GM21423 (cell line): ENCODE measurements at regions not wholly inside any gene's neighbourhood (a gene's known extent, or its start where the extent isn't known, plus 50 kb on each side); places are given as distances from the start of the nearest gene placed in this dataset.

Source experiments
- ATAC-seq: cut with Tn5 transposase; IDR thresholded peaks from one replicate; pipeline ENCODE4 v1.9.1; 2021; ENCODE audit warnings: mild to moderate bottlenecking, moderate library complexity; ENCODE audit not compliant: unreplicated experiment

DNA sequence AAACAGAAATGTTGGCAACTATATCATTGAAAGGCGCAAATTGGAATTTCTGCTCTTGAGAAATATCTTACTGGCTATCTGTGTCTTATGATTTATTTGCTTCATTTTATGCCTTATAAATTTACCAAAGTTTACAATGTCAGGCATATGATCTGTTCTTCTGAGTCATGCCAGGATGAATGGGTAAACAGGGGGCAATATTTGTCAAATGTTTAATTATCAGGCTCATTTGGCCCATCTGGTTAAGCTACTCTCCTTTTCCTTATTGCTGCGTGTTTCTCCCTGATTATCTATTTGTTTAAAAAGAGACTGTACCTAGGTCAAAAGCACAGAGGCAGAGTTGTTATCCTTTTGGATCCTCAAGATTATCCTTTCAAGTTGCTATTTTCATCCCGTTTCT, 903.8 kb upstream of the PCDH10 start:
- no peak for ATAC-seq

DNA sequence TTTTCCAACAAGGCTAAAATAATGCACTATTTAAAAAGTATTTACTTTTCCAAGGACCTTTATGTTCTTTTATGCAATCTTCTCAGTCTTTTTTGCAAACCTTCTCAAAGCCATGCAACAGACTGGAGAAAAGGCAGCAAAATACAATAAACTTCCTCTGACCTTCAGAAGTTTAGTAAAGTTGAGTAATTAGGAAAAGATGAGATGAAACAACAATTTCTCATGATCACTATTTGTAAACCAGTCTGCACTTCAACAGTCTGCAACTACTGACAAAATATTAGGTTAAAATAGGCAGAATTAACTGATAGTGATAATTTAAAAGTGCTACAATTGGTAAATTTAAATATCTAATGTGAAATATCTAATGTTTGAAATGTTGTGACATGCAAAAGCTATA, 884.9 kb upstream of the PCDH10 start:
- no peak for ATAC-seq

DNA sequence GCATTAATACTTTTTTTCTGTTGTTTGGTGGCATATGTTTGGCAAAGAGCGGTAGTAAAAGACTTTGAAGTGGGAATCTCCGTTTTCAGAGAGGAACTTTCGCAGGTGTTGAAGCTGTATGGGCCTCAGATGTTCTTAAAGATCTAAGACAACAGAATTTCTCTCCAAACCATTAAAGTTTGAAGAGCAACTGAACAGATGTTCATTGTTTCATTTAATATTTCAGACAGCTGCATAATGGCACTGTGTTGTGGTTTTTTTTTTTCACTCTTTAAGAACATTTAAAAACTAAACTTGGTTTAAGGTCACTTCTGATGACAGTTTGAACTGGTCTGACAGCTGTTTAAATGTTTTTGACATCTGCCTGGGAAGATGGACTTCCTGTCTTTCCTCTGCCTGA, 882.7 kb upstream of the PCDH10 start:
- no peak for ATAC-seq

DNA sequence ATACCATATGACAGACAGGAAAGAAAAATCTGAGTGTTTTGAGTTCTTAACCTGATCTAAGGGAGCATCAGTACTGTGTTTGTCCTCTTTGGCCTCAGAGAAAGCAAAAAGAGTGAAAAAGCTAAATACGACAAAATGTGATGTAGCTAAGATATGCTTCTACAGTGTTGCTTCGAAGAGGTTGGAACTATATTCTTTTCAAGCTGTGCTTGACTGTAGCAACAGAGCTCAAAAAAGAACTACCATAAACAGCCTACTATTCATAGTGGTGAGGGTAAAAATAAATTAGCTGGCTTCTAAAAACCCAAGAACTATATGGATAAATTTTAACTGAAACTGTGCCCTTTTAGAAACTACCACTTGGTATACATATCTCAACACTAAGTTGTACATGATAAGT, 881.8 kb upstream of the PCDH10 start:
- ATAC-seq: no peak

DNA sequence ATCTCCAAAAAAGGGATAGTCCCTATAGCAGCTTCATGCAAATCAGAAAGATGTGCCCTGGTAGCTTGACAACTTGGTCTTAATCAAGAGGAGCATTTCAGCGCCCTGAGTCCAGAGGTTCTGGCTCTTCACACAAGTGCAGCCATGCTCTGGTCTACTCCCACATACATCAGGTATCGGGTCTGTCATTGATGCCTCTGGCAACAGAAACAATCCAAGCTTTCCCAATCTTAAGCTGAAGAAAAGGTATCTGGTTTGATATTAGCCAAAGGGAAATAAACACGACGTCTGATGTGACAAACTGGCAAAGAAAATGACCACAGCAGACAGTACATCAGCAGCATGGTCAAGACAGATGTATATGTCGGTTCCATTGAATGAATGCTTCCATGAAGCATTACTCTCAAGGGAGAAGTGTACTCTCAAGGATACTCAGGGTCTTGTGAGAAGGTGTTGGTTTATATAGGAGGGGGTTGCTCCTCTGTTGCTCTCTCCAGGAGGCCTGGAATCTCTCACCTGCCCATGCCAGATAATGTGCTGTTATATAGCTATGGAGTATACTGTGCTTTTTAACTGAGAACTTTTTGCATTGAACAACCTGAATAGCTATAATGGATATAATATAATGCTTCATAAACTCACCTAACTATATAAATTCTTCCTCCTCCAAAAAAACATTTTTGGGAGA, 879.6 kb upstream of the PCDH10 start:
- no peak for ATAC-seq

DNA sequence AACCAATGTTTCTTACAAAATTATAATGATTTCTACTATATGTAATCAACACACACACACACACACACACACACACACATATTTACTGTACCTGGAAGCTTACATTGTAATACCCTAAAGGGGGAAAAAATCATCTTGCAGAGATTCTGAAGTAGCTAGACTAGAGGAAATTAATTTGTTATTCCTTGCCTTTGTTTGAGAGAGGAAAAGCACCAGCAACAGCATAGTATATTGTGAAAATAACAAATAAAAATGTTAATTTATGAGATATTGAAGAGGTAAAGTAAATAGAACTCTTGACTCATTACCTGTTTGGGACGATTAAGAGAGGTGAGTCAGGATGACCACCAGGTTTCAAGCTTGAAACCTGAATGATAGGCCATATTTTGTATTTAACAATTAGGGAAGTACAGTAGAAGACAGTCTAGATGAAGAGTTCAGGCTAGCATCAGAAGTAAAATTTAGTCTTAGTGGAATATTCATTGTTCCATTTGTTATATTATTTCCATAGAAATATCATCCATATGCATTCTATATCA, 873.4 kb upstream of the PCDH10 start:
- no peak for ATAC-seq

DNA sequence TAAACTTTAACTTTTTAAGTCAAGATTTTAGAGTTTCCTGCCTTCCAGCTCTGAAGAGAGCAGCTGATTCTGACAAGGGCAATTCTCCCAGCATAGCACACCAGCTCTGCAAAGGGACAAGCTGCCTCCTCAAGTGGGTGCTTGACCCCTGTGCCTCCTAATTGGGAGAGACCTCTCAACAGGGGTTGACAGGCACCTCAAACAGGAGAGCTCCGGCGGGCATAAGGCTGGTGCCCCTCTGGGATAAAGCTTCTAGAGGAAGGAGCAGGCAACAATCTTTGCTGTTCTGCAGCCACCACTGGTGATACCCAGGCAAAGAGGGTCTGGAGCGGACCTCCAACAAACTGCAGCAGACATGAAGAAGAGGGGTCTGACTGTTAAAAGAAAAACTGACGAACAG, 872.9 kb upstream of the PCDH10 start:
- ATAC-seq: no peak

DNA sequence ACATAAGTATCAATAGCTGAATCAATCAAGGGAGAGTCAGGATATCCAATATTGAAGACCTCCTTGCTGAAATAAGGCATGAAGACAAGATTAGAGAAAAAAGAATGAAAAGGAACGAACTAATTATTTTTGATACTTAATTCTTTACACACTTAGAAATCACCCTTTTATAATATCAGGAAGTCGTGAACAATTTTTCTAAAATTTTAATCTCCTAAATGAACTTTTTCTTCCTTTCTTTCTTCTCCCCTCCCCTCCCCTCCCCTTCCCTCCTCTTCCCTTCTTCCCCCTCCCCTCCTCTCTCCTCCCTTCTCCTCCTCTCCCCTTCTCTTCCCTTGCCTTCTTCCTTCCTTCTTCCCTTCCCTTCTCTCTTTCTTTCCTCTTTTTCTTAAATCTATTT, 872.1 kb upstream of the PCDH10 start:
- ATAC-seq: no peak

DNA sequence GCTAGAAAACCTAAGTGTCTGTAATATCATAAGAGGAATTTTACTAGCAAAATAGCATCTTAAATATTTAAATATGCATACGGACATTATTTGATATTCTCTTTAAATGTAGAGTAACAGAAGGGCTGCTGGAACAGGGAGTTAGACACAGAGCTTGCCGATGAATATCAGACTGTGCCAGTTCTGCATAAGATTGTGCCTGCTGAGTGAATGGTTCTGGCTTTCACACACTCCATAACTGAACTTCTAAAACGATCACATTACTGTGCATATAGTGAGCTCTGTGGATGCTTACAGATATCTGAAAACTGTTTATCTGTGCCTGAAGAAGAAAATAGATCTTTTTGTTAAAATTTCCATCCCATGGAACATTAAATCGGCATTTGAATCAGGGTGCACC, 867.4 kb upstream of the PCDH10 start:
- no peak for ATAC-seq

DNA sequence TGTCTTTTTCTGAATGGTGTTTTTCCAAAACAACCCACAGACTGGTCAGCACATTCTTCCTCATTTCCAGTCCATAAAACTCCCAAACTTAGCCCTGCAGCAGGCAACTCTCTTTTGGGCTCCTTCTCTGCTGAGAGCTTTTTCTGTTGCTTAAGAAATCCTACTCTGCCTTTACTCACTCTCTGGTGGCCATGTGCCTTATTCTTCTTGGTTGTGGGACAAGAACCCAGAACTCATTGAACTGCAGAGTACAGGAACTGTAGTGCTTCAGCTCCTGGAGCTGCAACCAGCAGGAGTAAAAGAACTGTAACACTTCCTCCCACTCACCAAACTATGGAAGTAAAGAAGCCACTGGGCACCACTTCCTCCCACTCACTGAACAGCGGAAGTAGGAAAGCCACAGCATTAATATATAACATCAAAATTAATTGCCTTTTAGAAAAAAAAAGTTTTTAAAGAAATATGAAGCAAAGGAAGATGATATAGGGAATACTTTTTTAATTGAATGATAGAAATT, 864.1 kb upstream of the PCDH10 start:
- ATAC-seq: no peak

DNA sequence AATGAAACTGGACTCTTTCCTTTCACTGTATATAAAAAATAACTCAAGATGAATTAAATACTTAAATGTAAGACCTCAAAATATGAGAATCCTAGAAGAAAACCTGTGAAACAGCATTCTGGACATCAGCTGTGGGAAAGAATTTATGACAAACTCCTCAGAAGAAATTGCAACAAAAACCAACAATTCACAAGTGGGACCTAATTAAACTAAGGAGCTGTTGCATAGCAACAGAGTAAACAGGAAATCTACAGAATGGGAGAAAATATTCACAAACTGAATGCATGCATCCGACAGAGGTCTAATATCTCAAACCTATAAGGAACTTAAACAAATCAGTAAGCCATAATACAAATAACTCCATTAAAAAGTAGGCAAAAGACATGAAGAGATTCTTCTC, 851.7 kb upstream of the PCDH10 start:
- ATAC-seq: no peak

DNA sequence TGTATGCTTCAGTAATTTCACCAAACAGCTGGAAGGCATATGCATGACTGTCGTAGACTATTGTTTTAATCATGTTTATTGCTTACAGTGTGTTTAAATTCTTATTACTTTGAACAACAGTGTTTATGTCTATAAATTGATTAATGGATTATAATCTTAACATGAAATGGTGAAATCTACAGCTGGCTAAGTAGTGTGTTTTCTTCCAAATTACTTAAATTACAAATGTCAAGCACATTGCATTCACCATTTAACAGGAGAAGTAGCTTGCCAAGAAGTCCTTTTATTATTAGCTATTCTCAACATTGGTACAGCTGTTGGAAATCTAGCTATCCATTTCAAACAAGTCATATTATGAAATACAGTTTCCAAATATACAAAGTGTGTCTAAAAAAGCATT, 849.3 kb upstream of the PCDH10 start:
- no peak for ATAC-seq

DNA sequence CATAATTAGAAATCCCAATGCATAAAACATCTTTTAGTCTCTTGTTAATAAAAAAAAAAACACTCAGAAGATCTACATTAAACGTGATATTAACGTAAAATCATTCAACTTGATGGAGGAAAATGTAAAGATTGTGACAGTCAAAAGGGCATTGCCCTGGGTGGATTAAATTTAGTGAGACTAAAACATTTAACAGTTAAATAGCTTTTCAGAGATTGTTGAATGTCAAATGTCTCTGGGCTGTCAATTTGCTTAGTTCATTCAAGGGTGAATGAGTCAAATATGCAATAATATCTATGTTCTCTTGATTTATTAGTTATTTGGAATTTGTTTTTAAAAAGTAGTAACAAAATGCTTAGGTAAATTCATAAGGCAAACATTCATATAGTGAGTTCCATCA, 836.6 kb upstream of the PCDH10 start:
- no peak for ATAC-seq

DNA sequence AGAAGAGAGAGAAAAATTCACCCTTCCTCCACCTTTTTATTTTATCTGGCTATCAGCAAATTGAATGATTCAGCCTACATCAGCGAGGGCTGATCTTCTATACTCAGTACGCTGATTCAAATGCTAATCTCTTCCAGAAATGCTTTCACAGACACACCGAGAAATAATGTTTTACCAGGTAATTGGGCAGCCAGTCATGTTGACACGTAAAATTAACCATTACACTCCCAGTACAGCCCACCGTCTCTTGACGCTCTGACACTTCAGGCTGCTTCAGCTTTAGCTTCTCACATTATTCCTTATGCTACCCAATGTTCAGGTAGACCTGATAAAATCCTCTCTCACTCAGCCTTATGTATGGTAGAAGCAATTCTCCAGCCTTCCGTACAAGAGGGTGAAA, 835.2 kb upstream of the PCDH10 start:
- ATAC-seq: no peak

DNA sequence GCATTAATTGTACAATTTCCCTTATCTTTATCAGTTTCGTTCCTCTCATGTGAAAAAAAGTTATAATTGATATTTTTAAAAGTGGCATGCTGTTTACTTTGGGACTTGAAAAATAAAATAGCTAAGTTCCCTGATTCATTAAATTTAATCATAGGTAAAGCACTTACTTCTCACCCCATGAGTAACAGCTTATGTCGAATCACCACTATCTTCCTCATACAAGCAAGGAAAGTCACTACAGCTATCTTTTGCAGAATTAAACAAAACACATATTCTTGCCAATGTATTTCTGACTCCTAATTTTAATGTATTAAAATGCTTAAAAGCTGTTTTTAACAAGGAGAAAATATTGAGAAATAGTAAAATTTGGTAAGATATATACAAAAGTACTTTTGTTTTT, 832.4 kb upstream of the PCDH10 start:
- no peak for ATAC-seq

DNA sequence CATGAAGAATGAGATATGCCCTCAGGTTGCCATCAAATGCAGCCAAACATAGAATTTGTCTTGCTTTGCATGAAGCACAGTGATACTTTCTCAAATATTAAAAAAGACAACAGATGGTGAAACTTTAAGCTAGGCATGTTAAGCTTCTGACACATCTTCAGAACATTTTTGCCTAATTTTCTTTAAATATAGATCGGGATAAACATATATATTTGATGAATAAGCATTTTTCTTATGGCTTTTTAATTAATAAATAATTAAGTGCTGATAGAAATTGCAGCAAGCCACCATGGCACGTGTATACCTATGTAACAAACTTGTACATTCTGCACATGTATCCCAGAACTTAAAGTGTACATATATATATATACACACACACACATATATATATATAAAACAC, 831.2 kb upstream of the PCDH10 start:
- no peak for ATAC-seq

DNA sequence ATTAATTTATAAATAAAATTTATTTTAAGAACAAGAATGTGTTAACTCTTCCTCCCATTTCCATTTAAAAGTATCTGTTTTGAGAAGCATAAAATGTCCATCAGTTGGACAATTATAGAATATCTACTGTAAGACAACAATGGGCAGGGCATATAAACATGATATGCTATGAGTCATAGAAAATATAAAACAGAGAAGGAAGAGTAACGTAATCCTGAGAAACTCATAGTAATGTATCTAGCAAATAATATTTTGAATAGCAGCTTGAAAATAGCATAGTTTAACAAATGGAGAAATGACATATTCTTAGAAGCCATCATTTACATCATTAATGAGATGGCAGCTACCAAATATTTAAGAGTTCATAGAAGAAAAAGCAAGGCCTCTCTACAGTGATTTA, 820.3 kb upstream of the PCDH10 start:
- ATAC-seq: no peak

DNA sequence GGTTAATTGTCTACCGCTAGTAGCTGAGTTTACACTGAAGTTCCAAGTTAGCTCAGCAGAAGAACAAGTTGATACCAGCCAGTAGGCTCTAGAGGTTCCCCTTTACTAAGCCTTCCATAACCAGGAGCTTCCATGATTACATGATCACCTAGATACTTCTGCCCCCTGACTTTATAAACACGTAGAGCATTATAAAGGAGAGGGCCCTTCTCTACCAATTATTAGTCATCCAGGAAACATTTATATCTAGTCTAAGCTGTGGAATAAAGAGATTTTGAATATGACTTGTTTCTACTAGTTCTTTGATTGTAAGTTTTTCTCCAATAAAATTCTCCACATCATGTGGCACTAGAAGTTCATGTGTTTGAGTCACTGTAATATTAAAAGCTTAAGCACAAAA, 818.1 kb upstream of the PCDH10 start:
- no peak for ATAC-seq

DNA sequence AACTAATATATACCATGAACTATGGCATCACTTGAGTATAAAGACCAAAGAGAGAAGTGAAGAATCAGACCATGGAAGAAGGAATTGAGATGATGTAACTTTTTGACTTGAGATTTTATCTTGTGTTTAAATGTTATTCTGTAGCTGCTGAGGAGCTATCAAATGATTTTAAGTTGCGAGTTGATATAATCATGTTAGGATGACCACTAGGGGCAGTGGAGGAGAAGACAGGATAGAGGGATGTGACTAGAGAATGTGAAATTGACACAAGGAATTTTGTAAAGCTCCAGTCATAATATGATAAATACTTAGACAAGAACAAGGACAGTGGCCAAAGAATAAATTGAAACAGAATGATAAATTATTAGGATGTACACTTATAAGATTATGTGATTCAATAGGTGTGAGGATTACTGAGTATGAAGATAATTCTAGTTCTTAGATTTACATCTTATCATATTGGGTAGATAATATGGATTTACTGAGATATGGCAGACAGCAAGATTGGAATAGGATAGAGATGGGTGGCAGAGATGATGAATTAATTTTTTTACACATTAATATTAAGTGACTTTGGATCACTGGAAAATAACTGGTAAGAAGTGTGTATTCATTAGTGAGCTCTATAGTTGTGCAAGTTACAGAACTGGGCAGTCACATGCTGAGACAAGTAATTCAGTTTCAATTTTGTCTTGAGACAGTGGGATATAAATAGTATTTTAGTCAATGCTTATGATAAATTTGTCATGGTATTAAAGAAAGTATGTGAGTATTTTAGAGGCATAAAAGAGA, 816.0 kb upstream of the PCDH10 start:
- no peak for ATAC-seq

DNA sequence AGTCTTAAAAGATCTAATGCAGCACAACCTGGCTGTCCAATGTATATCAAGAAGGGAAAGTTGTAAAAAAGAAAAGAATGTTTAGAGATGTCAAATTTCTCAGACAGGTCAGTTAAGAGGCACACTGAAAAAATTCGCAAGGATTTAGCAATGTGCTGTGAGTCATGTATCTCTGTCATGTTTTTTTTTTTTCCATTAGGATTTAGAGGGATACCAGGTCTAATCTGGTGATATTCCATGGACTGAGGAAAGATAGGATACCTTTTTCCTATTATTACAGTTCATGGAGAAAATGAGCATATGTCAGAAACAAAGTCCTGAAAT, 815.4 kb upstream of the PCDH10 start:
- no peak for ATAC-seq

DNA sequence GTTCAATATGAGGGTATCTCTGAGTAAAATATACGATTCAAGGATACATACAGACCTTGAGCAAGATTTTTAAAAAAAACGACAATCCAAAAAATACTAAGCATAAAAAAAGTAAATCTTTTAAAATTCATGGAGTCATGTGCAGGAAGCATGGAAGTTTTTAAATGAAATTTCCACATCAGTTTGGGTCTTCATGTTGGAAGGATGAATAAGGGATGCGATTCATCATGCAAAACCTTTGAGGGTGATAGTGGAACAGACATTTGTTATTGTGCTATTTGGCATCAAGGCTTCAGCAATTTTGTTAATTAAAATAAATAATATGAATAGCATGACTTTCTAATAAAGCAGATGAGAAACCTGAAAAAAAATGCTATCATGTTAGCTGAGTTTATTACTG, 815.0 kb upstream of the PCDH10 start:
- ATAC-seq: no peak
